Astrocyte of the spinal cord (primary cell): ENCODE measurements at regions not wholly inside any gene's neighbourhood (a gene's known extent, or its start where the extent isn't known, plus 50 kb on each side); places are given as distances from the start of the nearest gene placed in this dataset.
A peak's percentile ranks its signal among the peaks of the same experiment; 100 is the strongest.

Experiments
- DNase-seq: peaks from one replicate; pipeline ENCODE4 v3.0.0; 2011; ENCODE audit warnings: low read depth, low spot score
- H3K4me3 ChIP-seq: 2 replicates; pipeline ENCODE4 v1.5.1; 2011; ENCODE audit warnings: low read depth, mild to moderate bottlenecking, low read length, moderate library complexity
- CTCF ChIP-seq: IDR thresholded peaks from 2 replicates; pipeline ENCODE4 v1.5.1; 2012; ENCODE audit warnings: low read depth, mild to moderate bottlenecking, low read length, inconsistent platforms
- in situ Hi-C: cut with HindIII; loops from 2 replicates; pipeline ENCODE4 v1.10.0; 2017; ENCODE audit warnings: low sequenced_read_pairs

- H3K4me3 ChIP-seq: no peak overlapping the region
- in situ Hi-C loops: no loop called here
- DNase-seq: no peak
- no peak for TF ChIP-seq CTCF
These were observed 84.1 kb downstream of the TNFSF11 start for GRCh38 chr13:42658019-42658418.

GRCh38 chr13:42660333-42660965 lies 86.5 kb downstream of the TNFSF11 start:
- in situ Hi-C loops: no loop called here
- peak; percentile 35 for TF ChIP-seq CTCF
- H3K4me3 ChIP-seq: no peak overlapping the region
- peak; percentile 30 for DNase-seq

- no peak overlapping the region for H3K4me3 ChIP-seq
- no peak for TF ChIP-seq CTCF
- no peak for DNase-seq
- in situ Hi-C loops: no loop called here
These were observed 93.7 kb downstream of the TNFSF11 start for GRCh38 chr13:42667638-42668037.

GRCh38 chr13:42671502-42671901 lies 97.5 kb downstream of the TNFSF11 start:
- DNase-seq: no peak
- in situ Hi-C loops: no loop called here
- no peak for TF ChIP-seq CTCF
- H3K4me3 ChIP-seq: no peak overlapping the region

GRCh38 chr13:42673677-42674076 lies 99.7 kb downstream of the TNFSF11 start:
- no peak for DNase-seq
- no peak for TF ChIP-seq CTCF

GRCh38 chr13:42680748-42681147 lies 100.6 kb upstream of the FAM216B start:
- no peak for TF ChIP-seq CTCF
- H3K4me3 ChIP-seq: no peak overlapping the region
- in situ Hi-C loops: no loop called here
- DNase-seq: no peak

More at GRCh38 chr13:42673677-42674076, 99.7 kb downstream of the TNFSF11 start:
- H3K4me3 ChIP-seq: no peak overlapping the region
- in situ Hi-C loops: no loop called here
